Erythroblast (primary cell): ENCODE measurements at regions not wholly inside any gene's neighbourhood (a gene's known extent, or its start where the extent isn't known, plus 50 kb on each side); places are given as distances from the start of the nearest gene placed in this dataset.

Source experiments
- DNase-seq, 2 experiments: peaks; one replicate each; lab custom pipeline; 2025; lab: John Stamatoyannopoulos, UW
- GATA1 ChIP-seq: IDR thresholded peaks from 2 replicates; pipeline ENCODE4 v1.6.1; 2011; ENCODE audit warnings: low read depth, mild to moderate bottlenecking, control low read depth, low read length, moderate library complexity
- POLR2A ChIP-seq: IDR thresholded peaks from 2 replicates; pipeline ENCODE4 v1.6.1; 2011; ENCODE audit warnings: mild to moderate bottlenecking, low read length

DNA sequence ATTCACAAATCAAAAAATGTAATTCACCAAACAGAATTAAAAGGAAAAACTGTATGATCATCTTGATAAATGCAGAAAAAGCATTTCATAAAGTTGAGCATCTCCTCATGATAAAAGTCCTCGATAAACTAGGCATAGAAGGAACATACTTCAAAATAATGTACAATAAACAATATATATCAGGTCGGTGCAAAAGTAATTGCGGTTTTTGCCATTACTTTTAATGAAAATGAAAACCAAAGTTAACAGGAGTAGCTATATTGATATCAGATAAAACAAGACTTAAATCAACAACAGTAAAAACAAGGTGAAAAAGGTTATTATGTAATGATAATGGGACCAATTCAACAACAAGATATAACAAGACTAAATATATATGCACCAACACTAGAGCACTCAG lies 372.1 kb downstream of the RAB28 start:
- TF ChIP-seq GATA1 (no peak), POLR2A (no peak)
- no peak for DNase-seq

DNA sequence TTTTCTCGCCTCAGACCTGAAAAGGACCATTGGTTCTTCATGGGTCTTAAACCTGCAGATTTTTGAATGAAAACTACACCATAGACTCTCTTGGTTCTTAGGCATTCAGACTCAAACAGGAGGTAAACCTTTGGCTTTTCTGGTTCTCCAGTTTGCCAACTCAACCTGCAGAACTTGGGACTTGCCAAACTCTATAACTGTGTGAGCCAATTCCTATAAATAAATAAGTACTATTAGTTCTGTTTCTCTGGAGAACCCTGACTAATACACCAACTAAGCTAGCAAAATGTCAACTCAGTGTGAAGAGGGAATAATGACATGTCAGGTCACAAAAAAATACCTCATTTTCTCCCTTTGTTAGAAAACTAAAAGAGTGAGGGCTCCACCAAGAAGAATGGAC lies 374.6 kb downstream of the RAB28 start:
- DNase-seq = no peak
- TF ChIP-seq GATA1 (no peak), POLR2A (no peak)

DNA sequence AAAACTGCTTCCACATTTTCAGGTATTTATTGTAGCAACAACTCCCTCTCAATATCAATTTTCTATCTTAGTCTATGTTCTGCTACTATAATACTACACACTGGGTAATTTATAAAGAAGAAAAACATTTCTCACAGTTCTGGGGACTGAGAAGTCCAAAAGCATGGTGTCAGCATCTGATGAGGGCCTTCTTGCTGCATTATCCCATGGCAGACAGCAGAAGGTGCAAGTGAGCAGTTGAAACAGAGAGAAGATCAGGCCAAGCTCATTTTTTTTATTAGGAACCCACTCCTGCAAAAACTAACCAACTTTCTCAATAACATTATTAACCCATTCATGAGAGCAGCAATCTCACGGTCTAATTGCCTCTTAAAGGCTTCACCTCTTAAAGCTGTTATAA lies 376.0 kb downstream of the RAB28 start:
- TF ChIP-seq GATA1 (no peak), POLR2A (no peak)
- DNase-seq = no peak

DNA sequence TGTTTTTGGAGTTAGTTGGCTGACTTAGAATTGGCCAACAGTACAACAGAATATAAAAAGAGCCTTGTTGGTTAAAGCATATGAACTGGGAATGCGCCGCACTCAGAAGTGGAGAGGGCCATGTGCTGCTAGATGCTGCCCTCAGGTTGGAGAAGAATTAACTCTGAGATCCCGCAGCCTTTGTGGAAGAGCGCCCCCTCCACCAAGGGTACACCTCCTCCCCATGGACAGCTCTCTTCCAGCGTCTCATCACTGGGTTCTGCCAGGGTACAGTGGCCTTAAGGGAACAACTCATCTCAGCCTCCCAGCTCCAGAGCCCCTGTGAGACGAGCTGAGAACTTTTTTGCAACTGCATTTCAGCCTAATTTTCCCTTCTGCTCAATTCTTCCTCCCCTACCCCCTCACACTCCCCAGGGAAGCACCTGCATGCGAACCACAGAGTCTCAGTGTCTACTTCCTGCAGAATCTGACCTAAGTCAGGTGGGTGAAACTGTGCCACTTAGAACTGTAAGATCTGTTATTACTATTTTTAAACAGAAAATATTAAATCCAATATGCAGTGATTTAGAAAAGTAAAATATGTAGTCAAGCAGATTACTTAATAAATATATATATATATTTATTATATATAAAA lies 380.6 kb downstream of the RAB28 start:
- DNase-seq = no peak
- TF ChIP-seq POLR2A (no peak), GATA1 (no peak)

DNA sequence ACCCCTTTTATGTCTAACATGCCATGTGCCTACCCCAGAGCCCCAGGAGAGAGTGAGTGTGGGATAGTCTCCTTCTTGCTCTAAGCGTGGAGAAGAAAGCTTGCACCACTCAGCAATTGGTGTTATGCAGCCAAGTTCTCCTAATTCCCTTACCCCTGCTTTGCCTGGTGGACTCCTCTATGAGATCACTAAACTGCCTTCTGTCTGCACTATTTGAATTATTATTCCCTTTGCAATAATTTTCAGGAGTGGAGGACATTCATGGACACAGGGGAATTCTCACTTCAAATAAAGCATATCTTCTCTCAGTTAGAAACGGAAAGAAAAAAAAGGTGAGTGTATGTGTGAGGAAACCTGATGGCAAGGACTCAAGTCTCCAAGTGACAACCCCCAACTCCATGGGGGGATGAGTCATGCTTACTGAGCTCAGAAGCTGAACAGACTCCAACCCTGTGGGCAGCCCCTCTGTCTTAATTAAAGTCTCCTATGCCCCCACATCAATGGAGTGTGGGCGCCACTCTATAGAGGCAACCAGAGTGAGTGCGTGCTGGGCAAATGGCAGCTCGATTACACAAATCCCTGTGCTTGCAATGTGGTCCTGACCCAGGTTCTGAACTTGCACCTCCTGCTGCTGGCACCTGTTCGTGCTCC lies 381.9 kb downstream of the RAB28 start:
- DNase-seq = no peak
- TF ChIP-seq POLR2A = no peak
- no peak for TF ChIP-seq GATA1

DNA sequence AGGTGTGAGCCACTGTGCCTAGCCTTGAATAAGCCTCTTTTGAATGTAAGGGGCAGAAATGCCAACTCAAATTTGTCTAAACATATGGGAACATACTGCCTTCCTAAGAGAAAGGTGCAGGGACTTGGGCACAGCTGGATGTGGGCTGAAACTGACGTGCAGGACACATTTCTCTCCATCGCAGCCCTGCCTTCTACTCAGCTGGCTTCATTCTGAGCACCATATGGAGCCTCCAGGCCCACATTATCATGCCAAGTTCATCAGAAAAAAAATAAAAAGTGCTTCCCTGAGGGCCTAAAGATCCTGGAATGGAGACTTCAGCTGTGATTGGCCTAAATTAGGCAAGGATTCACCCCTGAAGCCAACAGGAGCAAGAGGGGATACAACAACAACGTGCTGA lies 386.2 kb downstream of the RAB28 start:
- no peak for DNase-seq
- TF ChIP-seq GATA1 = no peak
- TF ChIP-seq POLR2A = no peak

DNA sequence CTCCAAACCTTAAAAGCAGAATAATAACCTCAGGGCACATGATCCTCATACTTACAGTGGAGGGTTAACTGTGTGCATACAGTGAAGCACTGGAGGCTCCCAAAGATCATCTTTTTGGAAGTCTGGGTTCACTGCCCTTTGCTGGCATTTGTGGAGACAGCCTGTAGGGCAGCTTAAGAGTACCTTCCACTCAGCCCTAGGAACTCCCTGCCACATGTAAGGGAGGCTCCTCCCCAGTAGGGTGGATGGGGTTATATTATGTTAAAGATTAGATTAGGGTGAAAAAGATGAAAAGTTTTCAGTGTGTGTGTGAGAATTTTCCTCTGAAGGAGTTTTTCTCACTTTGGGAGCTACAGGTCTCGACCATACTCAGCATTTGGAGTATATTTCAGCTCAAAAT lies 388.4 kb downstream of the RAB28 start:
- no peak for DNase-seq
- TF ChIP-seq GATA1 (no peak), POLR2A (no peak)

DNA sequence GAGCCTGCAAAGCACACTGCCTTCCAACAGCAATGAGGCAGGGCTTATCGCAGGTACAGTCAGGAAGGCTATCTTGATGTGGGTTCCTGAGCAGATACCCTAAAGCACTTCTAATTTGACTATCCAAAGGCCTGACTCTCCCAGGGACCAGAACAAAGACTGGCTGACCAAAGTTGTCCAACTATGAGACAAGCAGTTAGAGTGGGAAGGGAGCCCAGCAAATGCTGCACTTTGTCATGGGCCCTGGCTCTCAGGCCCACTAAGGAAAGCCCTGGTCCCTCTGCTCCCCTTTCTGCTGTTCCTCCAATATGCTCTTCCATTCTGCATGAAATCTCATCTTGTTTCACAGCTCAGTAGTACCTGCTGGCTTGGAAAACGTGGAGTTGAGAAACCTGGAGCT lies 391.0 kb downstream of the RAB28 start:
- no peak for DNase-seq
- TF ChIP-seq POLR2A (no peak), GATA1 (no peak)

DNA sequence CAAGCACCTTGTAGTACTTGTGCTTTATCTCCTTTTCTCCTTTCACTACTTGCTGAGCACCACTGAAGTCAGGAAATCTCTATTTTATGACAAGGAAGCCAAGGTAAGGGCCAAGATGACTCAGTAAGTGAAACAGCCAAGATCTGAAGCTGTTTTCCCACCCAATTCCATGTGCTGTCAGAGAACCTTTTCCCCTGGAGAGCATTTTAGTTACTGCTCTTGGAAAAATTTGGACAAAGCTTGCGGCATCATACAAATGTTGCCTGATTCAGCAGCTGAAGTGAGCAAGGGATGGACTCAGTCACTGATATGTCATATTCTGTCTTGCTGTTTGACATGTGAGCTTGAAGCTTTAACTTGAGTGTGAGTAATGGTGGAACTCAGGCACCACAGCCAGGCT lies 391.4 kb downstream of the RAB28 start:
- DNase-seq = no peak
- TF ChIP-seq POLR2A (no peak), GATA1 (no peak)

DNA sequence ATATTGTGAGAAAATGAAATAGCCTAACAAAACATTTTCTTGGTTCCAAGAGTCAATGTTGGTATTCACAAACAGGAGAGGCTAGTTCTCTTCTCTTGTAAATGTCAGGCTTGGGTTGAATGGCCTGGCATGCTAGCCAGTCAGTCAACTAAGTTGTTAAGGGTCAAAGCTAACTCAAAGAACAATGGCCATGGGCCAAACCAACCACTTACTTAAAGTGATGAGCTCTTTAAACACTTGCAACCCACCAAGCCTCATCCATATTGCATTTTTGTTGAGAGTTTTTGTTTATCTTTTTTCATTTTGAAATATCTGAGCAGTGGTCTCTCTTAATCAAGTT lies 394.5 kb downstream of the RAB28 start:
- DNase-seq = no peak
- TF ChIP-seq GATA1 (no peak), POLR2A (no peak)

DNA sequence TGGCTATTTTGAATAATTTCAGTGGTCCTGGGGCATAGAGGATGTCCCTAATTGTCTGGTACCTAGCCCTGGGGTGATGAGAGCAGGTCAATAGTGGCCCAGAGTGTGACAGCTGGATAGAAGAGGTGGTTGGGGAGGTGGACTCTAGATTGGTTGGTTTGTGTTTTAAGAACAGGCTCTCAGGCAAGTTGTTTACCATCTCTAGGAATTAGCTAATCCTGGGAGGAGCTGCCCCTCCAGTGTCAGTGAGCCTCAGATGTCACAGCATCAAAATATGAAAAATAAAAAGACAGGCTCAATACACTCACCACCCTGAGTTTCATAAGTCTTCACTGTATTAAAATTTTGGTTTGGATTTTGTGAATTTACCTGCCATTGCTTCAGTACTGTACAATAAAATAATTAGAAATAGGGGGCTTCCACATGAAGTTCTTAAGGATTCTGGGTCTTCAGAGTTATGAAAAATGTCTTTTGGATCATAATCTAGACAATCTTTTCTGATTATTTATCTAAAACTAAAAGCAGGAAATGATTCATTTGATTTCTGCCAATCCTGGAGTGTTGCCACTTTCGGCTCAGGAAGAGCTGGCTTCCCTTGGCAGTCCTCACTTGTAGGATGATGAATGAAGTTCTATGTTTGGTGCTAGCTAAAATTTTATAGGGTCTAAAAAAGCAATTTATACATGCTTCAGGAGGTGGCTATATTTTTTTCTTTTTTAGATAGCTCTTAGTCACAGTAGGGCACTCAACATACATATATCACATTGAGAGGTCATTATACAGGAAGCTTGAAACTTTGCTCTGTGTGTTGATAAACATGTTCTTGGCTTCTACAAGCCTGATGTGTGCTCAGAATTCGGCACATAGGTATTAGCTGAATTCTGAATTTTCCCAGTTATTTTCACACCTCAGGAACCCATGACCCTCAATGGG lies 395.1 kb downstream of the RAB28 start:
- no peak for DNase-seq
- TF ChIP-seq POLR2A (no peak), GATA1 (no peak)

DNA sequence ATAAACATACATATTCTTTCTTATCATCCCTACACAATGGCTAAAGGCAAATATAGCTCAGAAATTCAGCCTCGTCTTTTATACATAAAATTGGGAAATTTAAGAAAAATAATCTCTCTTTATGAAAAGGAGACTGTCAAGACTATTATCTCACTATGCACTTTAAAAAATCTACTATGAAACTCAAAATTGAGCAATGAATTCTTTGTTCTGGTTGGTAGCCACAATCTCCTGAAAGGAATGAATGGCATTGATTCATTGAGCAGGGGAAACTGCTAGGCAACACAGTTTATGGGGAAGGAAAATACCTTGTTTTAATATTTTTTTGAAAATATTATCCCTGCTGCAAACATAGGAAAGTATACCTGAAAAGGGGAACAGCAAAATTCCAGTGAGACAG lies 397.1 kb downstream of the RAB28 start:
- no peak for DNase-seq
- TF ChIP-seq POLR2A (no peak), GATA1 (no peak)

DNA sequence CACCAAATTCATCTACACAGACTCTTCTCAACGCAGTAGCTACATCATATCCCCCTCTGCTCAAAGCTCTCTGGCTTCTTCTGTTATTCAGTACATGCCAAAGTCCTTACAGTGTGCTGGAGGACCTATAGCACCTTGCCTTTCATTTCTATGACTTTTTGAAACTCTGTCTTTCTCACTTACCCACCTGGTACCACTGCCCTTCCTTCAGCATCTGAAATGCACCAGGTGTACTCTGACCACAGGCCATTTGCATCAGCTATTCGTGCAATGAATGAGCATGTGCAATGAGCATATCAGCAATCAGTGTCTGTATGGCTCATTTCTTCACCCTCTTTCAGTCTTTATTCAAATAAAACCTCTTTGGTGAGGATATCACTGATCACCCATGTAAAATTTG lies 399.9 kb downstream of the RAB28 start:
- TF ChIP-seq GATA1 = no peak
- TF ChIP-seq POLR2A = no peak
- DNase-seq = no peak

DNA sequence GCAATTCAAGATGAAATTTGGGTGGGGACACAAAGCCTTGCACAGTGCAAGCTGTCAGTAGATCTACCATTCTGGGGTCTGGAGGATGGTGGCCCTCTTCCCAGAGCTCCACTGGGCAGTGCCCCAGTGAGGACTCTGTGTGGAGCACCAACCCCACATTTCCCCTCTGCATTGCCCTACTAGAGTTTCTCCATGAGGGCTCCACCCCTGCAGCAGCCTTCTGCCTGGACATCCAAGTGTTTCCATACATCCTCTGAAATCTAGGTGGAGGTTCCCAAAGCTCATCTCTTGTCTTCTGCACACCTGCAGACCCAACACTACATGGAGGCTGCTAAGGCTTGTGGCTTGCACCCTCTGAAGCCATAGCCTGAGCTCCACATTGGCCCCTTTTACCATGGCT lies 402.3 kb downstream of the RAB28 start:
- no peak for DNase-seq

More for the DNA sequence above, 402.3 kb downstream of the RAB28 start:
- TF ChIP-seq POLR2A = no peak
- TF ChIP-seq GATA1 = no peak
